ENCODE measurements at regions not wholly inside any gene's neighbourhood (a gene's known extent, or its start where the extent isn't known, plus 50 kb on each side); places are given as distances from the start of the nearest gene placed in this dataset.

- in situ Hi-C loops (cut with MboI), result no loop called here
- POLR2A ChIA-PET, result no interaction called here
- Histone ChIP-seq H4K20me1 (ENCODE audit: control insufficient read depth, insufficient read depth) (no peaks in the 10 kb centered on the region), H3K27me3 (replicated peaks in 1 of 2; ENCODE audit: control insufficient read depth in 2 of 2, insufficient read depth in 2 of 2, low read length in 1 of 2) (no peaks in the 10 kb centered on the region; a peak in 1 of 4 replicates), H3K27ac (ENCODE audit: control insufficient read depth, insufficient read depth) (no peak overlapping the region), H3K4me2 (ENCODE audit: control insufficient read depth, insufficient read depth) (no peak overlapping the region), H2AFZ (ENCODE audit: control insufficient read depth, low read depth, low read length) (no peak overlapping the region), H3K79me2 (ENCODE audit: control insufficient read depth, insufficient read depth, low read length) (no peaks in the 10 kb centered on the region), H3K4me3 (no peak overlapping the region), H3K4me1 (ENCODE audit: control insufficient read depth, insufficient read depth, low read length) (no peaks in the 10 kb centered on the region), H3K9ac (ENCODE audit: control insufficient read depth, insufficient read depth, low read length) (no peak overlapping the region), H3K36me3 (ENCODE audit: control insufficient read depth in 2 of 2, insufficient read depth in 2 of 2, low read length in 1 of 2) (no peaks in the 10 kb centered on the region), H3K9me3 (replicated peaks; ENCODE audit: control insufficient read depth, insufficient read depth, low read length) (no peaks in the 10 kb centered on the region)
- DNase-seq (ENCODE audit: low read depth, low spot score) (no peak), FAIRE-seq (no peak), ATAC-seq (no peak)
- BruUV-seq (replicated peaks), result no TSS peak
- RAD21 ChIA-PET (ENCODE audit: unreplicated experiment), result no interaction called here
- intact Hi-C loops (cut with micrococcal nuclease; ENCODE audit: unreplicated experiment), result no loop called here
- no peak for TF ChIP-seq E2F8 (IDR thresholded peaks at IDR 0.05; ENCODE audit: low read depth, partially characterized antibody)
- TF ChIP-seq TCF12 (IDR thresholded peaks at IDR 0.05; ENCODE audit: low read depth, low read length), result no peak
- no peak for TF ChIP-seq ZBTB4 (CRISPR knock-in tag; IDR thresholded peaks at IDR 0.05)
- no peak for TF ChIP-seq RAD51 (IDR thresholded peaks at IDR 0.05)
- TF ChIP-seq TBL1XR1 (IDR thresholded peaks at IDR 0.05; ENCODE audit: low read depth, low read length), result no peak
- no peak for TF ChIP-seq IRF3 (IDR thresholded peaks at IDR 0.05)
- no peak for TF ChIP-seq MAX (IDR thresholded peaks at IDR 0.05; ENCODE audit: low read depth, low read length)
- TF ChIP-seq JUND (IDR thresholded peaks at IDR 0.05; ENCODE audit: low read depth, low read length), result no peak
- WGBS (ENCODE audit: insufficient coverage, insufficient replicate concordance, low lambda C conversion rate, missing lambda C conversion rate), result 23% methylated on average over 12 of the region's 18 CpGs
- SMC1A ChIA-PET (ENCODE audit: uncharacterized antibody, unreplicated experiment), result no interaction called here
- CTCF ChIA-PET, result no interaction called here
These were observed 588.7 kb downstream of the MATN1 start for GRCh38 chr1:30134466-30135217.
